H1 (cell line): ENCODE measurements at regions not wholly inside any gene's neighbourhood (a gene's known extent, or its start where the extent isn't known, plus 50 kb on each side); places are given as distances from the start of the nearest gene placed in this dataset.

Experiments used
- CTCF ChIA-PET: fragments of 300-600 bp; sonication (Branson Sonifier 250); formaldehyde crosslinking; loops from one replicate; lab custom pipeline; 2021; ENCODE audit not compliant: partially characterized antibody; lab: Charles Lee
- POLR2A ChIA-PET: fragments of 300-600 bp; sonication (Branson Sonifier 250); formaldehyde crosslinking; loops from one replicate; lab custom pipeline; 2021; ENCODE audit warnings: inconsistent platforms; ENCODE audit not compliant: partially characterized antibody; lab: Charles Lee
- DNase-seq, 2 experiments: peaks; one replicate each; pipeline versions ENCODE4 v3.0.0 to v3.0.0-alpha.2; 2010 to 2022; ENCODE audit warnings: low spot score in 2 of 2, low read depth in 1 of 2, mixed read lengths in 1 of 2
- FAIRE-seq: peaks from 2 replicates; lab custom pipeline; 2011; peaks lifted over from hg19 to GRCh38; lab: Jason Lieb, UNC
- H2AFZ ChIP-seq: 2 replicates; pipeline ENCODE4 v1.8.1; 2012; ENCODE audit warnings: low read length, inconsistent platforms
- H2AK5ac ChIP-seq: 2 replicates; pipeline ENCODE4 v1.6.1; 2013; ENCODE audit warnings: low read depth, low read length
- H2BK120ac ChIP-seq: replicated peaks from 2 replicates; pipeline ENCODE3; 2013; ENCODE audit warnings: low read depth, low read length, inconsistent platforms
- H2BK12ac ChIP-seq: 2 replicates; pipeline ENCODE4 v1.6.1; 2013; ENCODE audit warnings: low read depth, low read length
- H2BK15ac ChIP-seq: 2 replicates; pipeline ENCODE4 v1.6.1; 2013; ENCODE audit warnings: low read length
- H2BK20ac ChIP-seq: 2 replicates; pipeline ENCODE4 v1.6.1; 2013; ENCODE audit warnings: low read length
- H2BK5ac ChIP-seq: 2 replicates; pipeline ENCODE4 v1.6.1; 2013; ENCODE audit warnings: low read depth, low read length
- H3K14ac ChIP-seq: 2 replicates; pipeline ENCODE4 v1.6.1; 2013; ENCODE audit warnings: inconsistent platforms; ENCODE audit not compliant: insufficient read length
- H3K18ac ChIP-seq: 2 replicates; pipeline ENCODE4 v1.6.1; 2013; ENCODE audit warnings: low read length; ENCODE audit errors: extremely low read depth
- H3K23ac ChIP-seq: 2 replicates; pipeline ENCODE4 v1.6.1; 2013; ENCODE audit warnings: inconsistent platforms; ENCODE audit not compliant: insufficient read length
- H3K23me2 ChIP-seq: 2 replicates; pipeline ENCODE4 v1.6.1; 2013; ENCODE audit warnings: low read depth, low read length
- H3K27ac ChIP-seq: 2 replicates; pipeline ENCODE4 v1.6.1; 2011; ENCODE audit warnings: low read depth, low read length, inconsistent platforms
- H3K27me3 ChIP-seq, 4 experiments: replicated peaks in 1 of 4; 1 replicate in 1 of 4; 2 replicates in 3 of 4; pipeline versions ENCODE4 v1.6.1 to v1.8.1; 2011 to 2013; ENCODE audit warnings: low read length in 3 of 4, mild to moderate bottlenecking in 3 of 4, inconsistent platforms in 2 of 4, mixed read lengths in 2 of 4, moderate library complexity in 1 of 4; ENCODE audit not compliant: control insufficient read depth in 3 of 4, insufficient read depth in 3 of 4; ENCODE audit errors: extremely low read depth in 1 of 4
- H3K36me3 ChIP-seq, 4 experiments: 2 replicates each; pipeline versions ENCODE4 v1.6.1 to v1.8.1; 2011 to 2013; ENCODE audit warnings: mild to moderate bottlenecking in 4 of 4, low read length in 3 of 4, moderate library complexity in 2 of 4, control low read depth in 1 of 4, inconsistent platforms in 1 of 4; ENCODE audit not compliant: insufficient read depth in 4 of 4, control insufficient read depth in 2 of 4
- H3K4ac ChIP-seq: replicated peaks from 2 replicates; pipeline ENCODE3; 2013; ENCODE audit warnings: low read length, low read depth, mixed read lengths, inconsistent platforms; ENCODE audit not compliant: insufficient read length
- H3K4me1 ChIP-seq, 4 experiments: replicated peaks in 1 of 4; 1 replicate in 1 of 4; 2 replicates in 3 of 4; pipeline versions ENCODE4 v1.6.1 to v1.8.1; 2011 to 2013; ENCODE audit warnings: low read length in 3 of 4, inconsistent platforms in 2 of 4, mixed read lengths in 1 of 4; ENCODE audit not compliant: insufficient read depth in 4 of 4, control insufficient read depth in 3 of 4
- H3K4me2 ChIP-seq, 2 experiments: 2 replicates each; pipeline versions ENCODE4 v1.6.1 to v1.8.1; 2011 to 2013; ENCODE audit warnings: low read depth in 2 of 2, low read length in 2 of 2, control low read depth in 1 of 2, inconsistent platforms in 1 of 2, mild to moderate bottlenecking in 1 of 2; ENCODE audit not compliant: insufficient read depth in 1 of 2
- H3K4me3 ChIP-seq, 4 experiments: fragments of 200-600, 300-600 bp in 1 of 4; sonication (generic), shearing (Covaris generic), sonication (Bioruptor Twin) in 1 of 4; 2 replicates each; pipeline versions ENCODE4 v1.5.1 to v1.8.1; 2011 to 2016; ENCODE audit warnings: low read length in 4 of 4, low read depth in 3 of 4, control low read depth in 2 of 4, inconsistent platforms in 2 of 4, mild to moderate bottlenecking in 2 of 4, mixed read lengths in 1 of 4, moderate library complexity in 1 of 4; ENCODE audit not compliant: insufficient read depth in 2 of 4; ENCODE audit errors: extremely low read depth in 1 of 4
- H3K56ac ChIP-seq: replicated peaks from 2 replicates; pipeline ENCODE3; 2013; ENCODE audit warnings: low read depth, mild to moderate bottlenecking, mixed read lengths, low read length, inconsistent platforms; ENCODE audit not compliant: insufficient read length
- H3K79me1 ChIP-seq: 2 replicates; pipeline ENCODE4 v1.6.1; 2013; ENCODE audit warnings: low read depth, low read length, control low read depth
- H3K79me2 ChIP-seq, 2 experiments: 2 replicates each; pipeline versions ENCODE4 v1.6.1 to v1.8.1; 2012 to 2013; ENCODE audit warnings: low read length in 2 of 2, mild to moderate bottlenecking in 2 of 2, inconsistent platforms in 1 of 2; ENCODE audit not compliant: insufficient read depth in 2 of 2, control insufficient read depth in 1 of 2
- H3K9ac ChIP-seq, 4 experiments: replicated peaks in 1 of 4; 1 replicate in 1 of 4; 2 replicates in 3 of 4; pipeline versions ENCODE4 v1.6.1 to v1.8.1; 2011 to 2013; ENCODE audit warnings: low read depth in 3 of 4, low read length in 3 of 4, control low read depth in 2 of 4, mild to moderate bottlenecking in 2 of 4, moderate library complexity in 2 of 4, inconsistent platforms in 1 of 4; ENCODE audit errors: extremely low read depth in 1 of 4
- H3K9me3 ChIP-seq, 2 experiments: 2 replicates each; pipeline versions ENCODE4 v1.6.1 to v1.8.1; 2012 to 2013; ENCODE audit warnings: mild to moderate bottlenecking in 2 of 2, moderate library complexity in 2 of 2, control low read depth in 1 of 2, inconsistent platforms in 1 of 2, low read depth in 1 of 2, low read length in 1 of 2, mixed read lengths in 1 of 2; ENCODE audit not compliant: insufficient read depth in 2 of 2
- H4K20me1 ChIP-seq, 2 experiments: replicated peaks in 1 of 2; 2 replicates each; pipeline versions ENCODE3 to v1.8.1; 2011 to 2013; ENCODE audit warnings: inconsistent platforms in 2 of 2, low read length in 2 of 2, mild to moderate bottlenecking in 1 of 2; ENCODE audit not compliant: insufficient read depth in 2 of 2, control insufficient read depth in 1 of 2
- H4K5ac ChIP-seq: 2 replicates; pipeline ENCODE4 v1.6.1; 2013; ENCODE audit warnings: low read length, low read depth, mixed read lengths, inconsistent platforms; ENCODE audit not compliant: insufficient read length
- H4K8ac ChIP-seq: 2 replicates; pipeline ENCODE4 v1.8.0; 2013; ENCODE audit warnings: mild to moderate bottlenecking, moderate library complexity, low read length, inconsistent platforms; ENCODE audit not compliant: insufficient read depth; ENCODE audit errors: extremely low read depth
- H4K91ac ChIP-seq: replicated peaks from 2 replicates; pipeline ENCODE3; 2013; ENCODE audit warnings: low read length, mixed read lengths, inconsistent platforms; ENCODE audit not compliant: insufficient read length
- CTCF ChIP-seq, 3 experiments: IDR thresholded peaks; 1 replicate in 2 of 3; 2 replicates in 1 of 3; pipeline versions ENCODE4 v1.5.1 to v1.6.1; 2011; ENCODE audit warnings: low read length in 3 of 3, mild to moderate bottlenecking in 3 of 3, inconsistent platforms in 2 of 3, low read depth in 1 of 3, moderate library complexity in 1 of 3; ENCODE audit not compliant: insufficient read depth in 1 of 3; ENCODE audit errors: control extremely low read depth in 1 of 3
- EGR1 ChIP-seq: IDR thresholded peaks from 2 replicates; pipeline ENCODE4 v1.6.1; 2011; ENCODE audit warnings: low read depth, low read length, borderline replicate concordance
- HDAC2 ChIP-seq, 2 experiments: fragments of 300-600 bp in 1 of 2; sonication (generic) in 1 of 2; IDR thresholded peaks; 2 replicates each; pipeline ENCODE4 v1.6.1; 2011 to 2012; ENCODE audit warnings: low read depth in 2 of 2, low read length in 2 of 2, mild to moderate bottlenecking in 2 of 2, moderate library complexity in 2 of 2, borderline replicate concordance in 1 of 2, inconsistent platforms in 1 of 2
- RAD21 ChIP-seq, 2 experiments: IDR thresholded peaks in 1 of 2; conservative IDR thresholded peaks in 1 of 2; 2 replicates each; pipeline ENCODE4 v1.6.1; 2011; ENCODE audit warnings: low read depth in 2 of 2, low read length in 2 of 2, improper control_type of control experiment in 1 of 2, inconsistent platforms in 1 of 2, mild to moderate bottlenecking in 1 of 2, moderate library complexity in 1 of 2
- WGBS, 2 experiments: shearing (Covaris generic) in 1 of 2; methylation state at CpG; one replicate each; pipeline versions ENCODE4 v1.1.6 to v1.1.7; 2013 to 2015; ENCODE audit warnings: low lambda C conversion rate in 2 of 2, mixed read lengths in 2 of 2, inconsistent platforms in 1 of 2, low coverage in 1 of 2, missing lambda C conversion rate in 1 of 2; ENCODE audit not compliant: insufficient replicate concordance in 2 of 2, insufficient coverage in 1 of 2, insufficient read length in 1 of 2; ENCODE audit errors: extremely low coverage in 1 of 2, missing lambda C conversion rate in 1 of 2; 5-methylcytosine and 5-hydroxymethylcytosine counted together

DNA sequence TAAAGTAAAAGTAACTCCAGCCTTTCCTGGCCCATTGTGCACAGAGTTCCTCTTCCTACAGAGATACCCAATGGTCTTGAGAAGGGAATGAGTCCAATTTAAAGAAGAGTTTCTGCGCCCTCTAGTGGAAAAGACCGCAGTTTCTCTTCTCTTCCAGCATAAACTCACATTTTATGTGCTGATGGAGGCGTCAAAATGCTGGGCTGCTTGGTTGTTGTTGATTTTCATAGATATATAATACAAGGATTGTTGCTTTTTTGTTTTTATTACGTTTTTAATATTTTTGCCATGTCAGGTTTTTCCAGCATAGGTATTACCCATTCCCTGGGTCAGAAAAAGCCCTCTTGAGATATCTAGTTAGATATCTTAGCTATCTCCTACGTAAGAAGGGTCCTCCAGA lies 356.9 kb upstream of the STXBP6 start:
- Histone ChIP-seq H3K36me3 (no peaks in the 10 kb centered on the region), H3K4me1 (no peaks in the 10 kb centered on the region), H3K79me1 (no peaks in the 10 kb centered on the region), H4K20me1 (no peaks in the 10 kb centered on the region), H3K23me2 (no peaks in the 10 kb centered on the region), H3K4me2 (no peak overlapping the region), H4K5ac (no peak overlapping the region), H2BK15ac (no peak overlapping the region), H2BK120ac (no peak overlapping the region), H3K27ac (no peak overlapping the region), H2BK20ac (no peak overlapping the region), H3K79me2 (no peaks in the 10 kb centered on the region), H4K91ac (no peak overlapping the region), H3K4ac (no peak overlapping the region), H3K27me3 (no peaks in the 10 kb centered on the region), H3K23ac (no peak overlapping the region), H3K18ac (no peak overlapping the region), H4K8ac (no peak overlapping the region), H3K9ac (no peak overlapping the region), H2BK12ac (no peak overlapping the region), H2AK5ac (no peak overlapping the region), H3K14ac (no peak overlapping the region), H3K4me3 (no peak overlapping the region), H2AFZ (no peak overlapping the region), H3K56ac (no peak overlapping the region), H2BK5ac (no peak overlapping the region), H3K9me3 (no peaks in the 10 kb centered on the region)
- FAIRE-seq (no peak), DNase-seq (peak; percentile 47 to 61)
- ChIA-PET CTCF (interaction anchor here (0.7 to 3.2 kb wide), 13 partner anchors 10 to 793 kb away, joined by 3 to 28 read pairs (median 3); no protein-coding TSS in a partner anchor), POLR2A (no interaction called here)
- 25% methylated on average over 5 of the region's 5 CpGs; no CpG with 5 or more reads in 1 of the 2 experiments for WGBS, 2 experiments
- TF ChIP-seq EGR1 (no peak), HDAC2 (IDR thresholded peaks at IDR 0.05; ENCODE audit: borderline replicate concordance in 1 of 2, low read depth in 2 of 2, low read length in 2 of 2) (no peak), RAD21 (IDR thresholded peaks at IDR 0.05 in 1 of 2, conservative IDR thresholded peaks at IDR 0.05 in 1 of 2; ENCODE audit: low read depth in 2 of 2, low read length in 2 of 2) (peak; percentile 73 to 79), CTCF (IDR thresholded peaks at IDR 0.05; ENCODE audit: control extremely low read depth in 1 of 3, insufficient read depth in 1 of 3, low read depth in 1 of 3, low read length in 3 of 3) (peak in 2 of 3 experiments; percentile 54 to 69; a peak in 3 of 4 replicates)
